H1 (cell line): ENCODE measurements at regions not wholly inside any gene's neighbourhood (a gene's known extent, or its start where the extent isn't known, plus 50 kb on each side); places are given as distances from the start of the nearest gene placed in this dataset.

Experiments used
- CTCF ChIA-PET: fragments of 300-600 bp; sonication (Branson Sonifier 250); formaldehyde crosslinking; loops from one replicate; lab custom pipeline; 2021; ENCODE audit not compliant: partially characterized antibody; lab: Charles Lee
- POLR2A ChIA-PET: fragments of 300-600 bp; sonication (Branson Sonifier 250); formaldehyde crosslinking; loops from one replicate; lab custom pipeline; 2021; ENCODE audit warnings: inconsistent platforms; ENCODE audit not compliant: partially characterized antibody; lab: Charles Lee
- DNase-seq, 2 experiments: peaks; one replicate each; pipeline versions ENCODE4 v3.0.0 to v3.0.0-alpha.2; 2010 to 2022; ENCODE audit warnings: low spot score in 2 of 2, low read depth in 1 of 2, mixed read lengths in 1 of 2
- FAIRE-seq: peaks from 2 replicates; lab custom pipeline; 2011; peaks lifted over from hg19 to GRCh38; lab: Jason Lieb, UNC
- H2AFZ ChIP-seq: 2 replicates; pipeline ENCODE4 v1.8.1; 2012; ENCODE audit warnings: low read length, inconsistent platforms
- H2AK5ac ChIP-seq: 2 replicates; pipeline ENCODE4 v1.6.1; 2013; ENCODE audit warnings: low read depth, low read length
- H2BK120ac ChIP-seq: replicated peaks from 2 replicates; pipeline ENCODE3; 2013; ENCODE audit warnings: low read depth, low read length, inconsistent platforms
- H2BK12ac ChIP-seq: 2 replicates; pipeline ENCODE4 v1.6.1; 2013; ENCODE audit warnings: low read depth, low read length
- H2BK15ac ChIP-seq: 2 replicates; pipeline ENCODE4 v1.6.1; 2013; ENCODE audit warnings: low read length
- H2BK20ac ChIP-seq: 2 replicates; pipeline ENCODE4 v1.6.1; 2013; ENCODE audit warnings: low read length
- H2BK5ac ChIP-seq: 2 replicates; pipeline ENCODE4 v1.6.1; 2013; ENCODE audit warnings: low read depth, low read length
- H3K14ac ChIP-seq: 2 replicates; pipeline ENCODE4 v1.6.1; 2013; ENCODE audit warnings: inconsistent platforms; ENCODE audit not compliant: insufficient read length
- H3K18ac ChIP-seq: 2 replicates; pipeline ENCODE4 v1.6.1; 2013; ENCODE audit warnings: low read length; ENCODE audit errors: extremely low read depth
- H3K23ac ChIP-seq: 2 replicates; pipeline ENCODE4 v1.6.1; 2013; ENCODE audit warnings: inconsistent platforms; ENCODE audit not compliant: insufficient read length
- H3K23me2 ChIP-seq: 2 replicates; pipeline ENCODE4 v1.6.1; 2013; ENCODE audit warnings: low read depth, low read length
- H3K27ac ChIP-seq: 2 replicates; pipeline ENCODE4 v1.6.1; 2011; ENCODE audit warnings: low read depth, low read length, inconsistent platforms
- H3K27me3 ChIP-seq, 4 experiments: replicated peaks in 1 of 4; 1 replicate in 1 of 4; 2 replicates in 3 of 4; pipeline versions ENCODE4 v1.6.1 to v1.8.1; 2011 to 2013; ENCODE audit warnings: low read length in 3 of 4, mild to moderate bottlenecking in 3 of 4, inconsistent platforms in 2 of 4, mixed read lengths in 2 of 4, moderate library complexity in 1 of 4; ENCODE audit not compliant: control insufficient read depth in 3 of 4, insufficient read depth in 3 of 4; ENCODE audit errors: extremely low read depth in 1 of 4
- H3K36me3 ChIP-seq, 4 experiments: 2 replicates each; pipeline versions ENCODE4 v1.6.1 to v1.8.1; 2011 to 2013; ENCODE audit warnings: mild to moderate bottlenecking in 4 of 4, low read length in 3 of 4, moderate library complexity in 2 of 4, control low read depth in 1 of 4, inconsistent platforms in 1 of 4; ENCODE audit not compliant: insufficient read depth in 4 of 4, control insufficient read depth in 2 of 4
- H3K4ac ChIP-seq: replicated peaks from 2 replicates; pipeline ENCODE3; 2013; ENCODE audit warnings: low read length, low read depth, mixed read lengths, inconsistent platforms; ENCODE audit not compliant: insufficient read length
- H3K4me1 ChIP-seq, 4 experiments: replicated peaks in 1 of 4; 1 replicate in 1 of 4; 2 replicates in 3 of 4; pipeline versions ENCODE4 v1.6.1 to v1.8.1; 2011 to 2013; ENCODE audit warnings: low read length in 3 of 4, inconsistent platforms in 2 of 4, mixed read lengths in 1 of 4; ENCODE audit not compliant: insufficient read depth in 4 of 4, control insufficient read depth in 3 of 4
- H3K4me2 ChIP-seq, 2 experiments: 2 replicates each; pipeline versions ENCODE4 v1.6.1 to v1.8.1; 2011 to 2013; ENCODE audit warnings: low read depth in 2 of 2, low read length in 2 of 2, control low read depth in 1 of 2, inconsistent platforms in 1 of 2, mild to moderate bottlenecking in 1 of 2; ENCODE audit not compliant: insufficient read depth in 1 of 2
- H3K4me3 ChIP-seq, 4 experiments: fragments of 200-600, 300-600 bp in 1 of 4; sonication (generic), shearing (Covaris generic), sonication (Bioruptor Twin) in 1 of 4; 2 replicates each; pipeline versions ENCODE4 v1.5.1 to v1.8.1; 2011 to 2016; ENCODE audit warnings: low read length in 4 of 4, low read depth in 3 of 4, control low read depth in 2 of 4, inconsistent platforms in 2 of 4, mild to moderate bottlenecking in 2 of 4, mixed read lengths in 1 of 4, moderate library complexity in 1 of 4; ENCODE audit not compliant: insufficient read depth in 2 of 4; ENCODE audit errors: extremely low read depth in 1 of 4
- H3K56ac ChIP-seq: replicated peaks from 2 replicates; pipeline ENCODE3; 2013; ENCODE audit warnings: low read depth, mild to moderate bottlenecking, mixed read lengths, low read length, inconsistent platforms; ENCODE audit not compliant: insufficient read length
- H3K79me1 ChIP-seq: 2 replicates; pipeline ENCODE4 v1.6.1; 2013; ENCODE audit warnings: low read depth, low read length, control low read depth
- H3K79me2 ChIP-seq, 2 experiments: 2 replicates each; pipeline versions ENCODE4 v1.6.1 to v1.8.1; 2012 to 2013; ENCODE audit warnings: low read length in 2 of 2, mild to moderate bottlenecking in 2 of 2, inconsistent platforms in 1 of 2; ENCODE audit not compliant: insufficient read depth in 2 of 2, control insufficient read depth in 1 of 2
- H3K9ac ChIP-seq, 4 experiments: replicated peaks in 1 of 4; 1 replicate in 1 of 4; 2 replicates in 3 of 4; pipeline versions ENCODE4 v1.6.1 to v1.8.1; 2011 to 2013; ENCODE audit warnings: low read depth in 3 of 4, low read length in 3 of 4, control low read depth in 2 of 4, mild to moderate bottlenecking in 2 of 4, moderate library complexity in 2 of 4, inconsistent platforms in 1 of 4; ENCODE audit errors: extremely low read depth in 1 of 4
- H3K9me3 ChIP-seq, 2 experiments: 2 replicates each; pipeline versions ENCODE4 v1.6.1 to v1.8.1; 2012 to 2013; ENCODE audit warnings: mild to moderate bottlenecking in 2 of 2, moderate library complexity in 2 of 2, control low read depth in 1 of 2, inconsistent platforms in 1 of 2, low read depth in 1 of 2, low read length in 1 of 2, mixed read lengths in 1 of 2; ENCODE audit not compliant: insufficient read depth in 2 of 2
- H4K20me1 ChIP-seq, 2 experiments: replicated peaks in 1 of 2; 2 replicates each; pipeline versions ENCODE3 to v1.8.1; 2011 to 2013; ENCODE audit warnings: inconsistent platforms in 2 of 2, low read length in 2 of 2, mild to moderate bottlenecking in 1 of 2; ENCODE audit not compliant: insufficient read depth in 2 of 2, control insufficient read depth in 1 of 2
- H4K5ac ChIP-seq: 2 replicates; pipeline ENCODE4 v1.6.1; 2013; ENCODE audit warnings: low read length, low read depth, mixed read lengths, inconsistent platforms; ENCODE audit not compliant: insufficient read length
- H4K8ac ChIP-seq: 2 replicates; pipeline ENCODE4 v1.8.0; 2013; ENCODE audit warnings: mild to moderate bottlenecking, moderate library complexity, low read length, inconsistent platforms; ENCODE audit not compliant: insufficient read depth; ENCODE audit errors: extremely low read depth
- H4K91ac ChIP-seq: replicated peaks from 2 replicates; pipeline ENCODE3; 2013; ENCODE audit warnings: low read length, mixed read lengths, inconsistent platforms; ENCODE audit not compliant: insufficient read length
- TBP ChIP-seq: IDR thresholded peaks from 2 replicates; pipeline ENCODE4 v1.6.1; 2011; ENCODE audit warnings: low read depth, low read length, improper control_type of control experiment
- WGBS, 2 experiments: shearing (Covaris generic) in 1 of 2; methylation state at CpG; one replicate each; pipeline versions ENCODE4 v1.1.6 to v1.1.7; 2013 to 2015; ENCODE audit warnings: low lambda C conversion rate in 2 of 2, mixed read lengths in 2 of 2, inconsistent platforms in 1 of 2, low coverage in 1 of 2, missing lambda C conversion rate in 1 of 2; ENCODE audit not compliant: insufficient replicate concordance in 2 of 2, insufficient coverage in 1 of 2, insufficient read length in 1 of 2; ENCODE audit errors: extremely low coverage in 1 of 2, missing lambda C conversion rate in 1 of 2; 5-methylcytosine and 5-hydroxymethylcytosine counted together
- TF ChIP-seq, protein P1 (sequence below): IDR thresholded peaks from 2 replicates; pipeline ENCODE4 v1.6.1; 2012; ENCODE audit warnings: low read length, inconsistent platforms

DNA sequence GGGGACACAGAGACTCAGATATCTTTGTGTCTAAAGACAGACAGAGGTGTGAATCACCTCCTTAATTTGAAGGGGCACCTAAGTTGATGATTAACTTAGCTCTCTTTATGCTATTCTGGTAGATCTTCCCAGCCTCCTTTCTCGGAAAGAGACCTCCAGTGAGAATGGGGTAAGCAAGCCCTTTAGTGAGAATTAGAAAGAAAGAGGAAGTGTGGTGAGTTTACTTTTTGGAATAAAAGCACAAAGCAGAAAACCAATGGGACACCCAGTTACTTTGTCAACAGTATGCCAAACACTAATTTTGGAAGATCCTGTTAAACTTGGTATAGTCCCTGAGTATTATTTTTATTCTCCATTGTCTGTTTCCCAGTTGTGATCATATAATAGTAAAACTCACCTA lies 302.8 kb upstream of the RASA1 start:
- no peak overlapping the region for H3K4me3 ChIP-seq

More for the DNA sequence above, 302.8 kb upstream of the RASA1 start:
- H4K8ac ChIP-seq, result no peak overlapping the region
- no peak overlapping the region for H3K4me2 ChIP-seq
- H2BK20ac ChIP-seq, result no peak overlapping the region
- H2BK120ac ChIP-seq, result no peak overlapping the region
- H3K27ac ChIP-seq, result no peak overlapping the region
- no peaks in the 10 kb centered on the region for H3K27me3 ChIP-seq
- no peaks in the 10 kb centered on the region for H3K79me2 ChIP-seq
- no peak overlapping the region for H3K56ac ChIP-seq
- H3K23me2 ChIP-seq, result no peaks in the 10 kb centered on the region
- no peak overlapping the region for H3K18ac ChIP-seq
- H3K23ac ChIP-seq, result no peak overlapping the region
- TF ChIP-seq TBP, result no peak
- TF ChIP-seq, protein P1, sequence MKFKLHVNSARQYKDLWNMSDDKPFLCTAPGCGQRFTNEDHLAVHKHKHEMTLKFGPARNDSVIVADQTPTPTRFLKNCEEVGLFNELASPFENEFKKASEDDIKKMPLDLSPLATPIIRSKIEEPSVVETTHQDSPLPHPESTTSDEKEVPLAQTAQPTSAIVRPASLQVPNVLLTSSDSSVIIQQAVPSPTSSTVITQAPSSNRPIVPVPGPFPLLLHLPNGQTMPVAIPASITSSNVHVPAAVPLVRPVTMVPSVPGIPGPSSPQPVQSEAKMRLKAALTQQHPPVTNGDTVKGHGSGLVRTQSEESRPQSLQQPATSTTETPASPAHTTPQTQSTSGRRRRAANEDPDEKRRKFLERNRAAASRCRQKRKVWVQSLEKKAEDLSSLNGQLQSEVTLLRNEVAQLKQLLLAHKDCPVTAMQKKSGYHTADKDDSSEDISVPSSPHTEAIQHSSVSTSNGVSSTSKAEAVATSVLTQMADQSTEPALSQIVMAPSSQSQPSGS, result no peak
- no peaks in the 10 kb centered on the region for H3K79me1 ChIP-seq
- H2AFZ ChIP-seq, result peak overlapping the region; percentile 33; the same call in 1 of the 2 replicates
- no peak overlapping the region for H2BK12ac ChIP-seq
- no peak overlapping the region for H4K5ac ChIP-seq
- no peaks in the 10 kb centered on the region for H3K36me3 ChIP-seq
- H3K14ac ChIP-seq, result no peak overlapping the region
- H3K9me3 ChIP-seq, result no peaks in the 10 kb centered on the region
- H4K91ac ChIP-seq, result no peak overlapping the region
- H3K9ac ChIP-seq, result no peak overlapping the region
- no peak for DNase-seq
- H2BK5ac ChIP-seq, result no peak overlapping the region
- POLR2A ChIA-PET, result no interaction called here
- 82% methylated on average over 1 of the region's 1 CpG; no CpG with 5 or more reads in 1 of the 2 experiments for WGBS, 2 experiments
- H2AK5ac ChIP-seq, result no peak overlapping the region
- CTCF ChIA-PET, result no interaction called here
- H4K20me1 ChIP-seq, result no peaks in the 10 kb centered on the region
- H3K4me1 ChIP-seq, result peaks cover 0 to 2% (median 0%) of the 10 kb centered on the region in 4 experiments; a peak in 1 of 7 replicates
- no peak overlapping the region for H3K4ac ChIP-seq
- no peak for FAIRE-seq
- H2BK15ac ChIP-seq, result no peak overlapping the region
